HFFc6 (cell line): ENCODE measurements at regions not wholly inside any gene's neighbourhood (a gene's known extent, or its start where the extent isn't known, plus 50 kb on each side); places are given as distances from the start of the nearest gene placed in this dataset.

Source experiments
- DNase-seq: peaks from one replicate; pipeline ENCODE4 v3.0.0-alpha.2; 2018
- H3K27ac Mint-ChIP-seq: 2 replicates; pipeline ENCODE4 v1.8.0; 2020; ENCODE audit warnings: mild to moderate bottlenecking, mixed read lengths
- H3K27me3 Mint-ChIP-seq: 2 replicates; pipeline ENCODE4 v1.8.0; 2021; ENCODE audit warnings: mild to moderate bottlenecking, moderate library complexity, mixed read lengths; ENCODE audit not compliant: insufficient read depth
- H3K36me3 Mint-ChIP-seq: 2 replicates; pipeline ENCODE4 v1.8.0; 2021; ENCODE audit warnings: low read depth, mixed read lengths
- H3K4me1 Mint-ChIP-seq: 2 replicates; pipeline ENCODE4 v1.8.0; 2020; ENCODE audit warnings: low read depth, mixed read lengths
- H3K4me3 Mint-ChIP-seq: 2 replicates; pipeline ENCODE4 v1.8.0; 2020; ENCODE audit warnings: mild to moderate bottlenecking, moderate library complexity, mixed read lengths
- H3K9me3 Mint-ChIP-seq: 2 replicates; pipeline ENCODE4 v1.8.0; 2020; ENCODE audit warnings: mild to moderate bottlenecking, mixed read lengths
- TF ChIP-seq, protein P1 (sequence below): fragments of 200-600 bp; sonication (generic); IDR thresholded peaks from 2 replicates; pipeline ENCODE4 v1.5.0; 2021; ENCODE audit warnings: antibody characterized with exemption, mild to moderate bottlenecking

DNA sequence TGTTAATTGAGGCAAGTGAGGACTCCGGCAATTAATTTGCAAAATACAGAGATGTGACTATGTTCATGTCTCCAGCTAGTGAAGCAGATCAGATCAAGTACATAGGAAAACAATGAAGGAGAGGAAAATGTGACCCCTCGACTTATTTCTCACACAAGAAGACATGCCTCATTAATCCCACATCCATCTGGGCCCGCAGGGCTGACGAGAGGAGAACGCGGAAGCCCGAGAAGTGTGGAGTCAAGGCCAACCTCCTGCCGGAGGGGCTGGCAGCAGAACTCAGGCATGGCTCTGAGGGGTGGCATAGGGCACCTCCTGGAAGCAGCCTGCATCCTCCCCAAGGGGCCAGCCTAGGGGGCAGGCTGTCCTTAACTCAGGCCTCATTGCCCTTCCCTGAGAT lies 54.4 kb downstream of the ZNF503 start:
- Mint-ChIP-seq H3K9me3 (no peaks in the 10 kb centered on the region), H3K27ac (no peak overlapping the region), H3K27me3 (peaks cover 16% of the 10 kb centered on the region), H3K36me3 (no peaks in the 10 kb centered on the region), H3K4me1 (peaks cover 9% of the 10 kb centered on the region), H3K4me3 (no peak overlapping the region)
- TF ChIP-seq, protein P1, sequence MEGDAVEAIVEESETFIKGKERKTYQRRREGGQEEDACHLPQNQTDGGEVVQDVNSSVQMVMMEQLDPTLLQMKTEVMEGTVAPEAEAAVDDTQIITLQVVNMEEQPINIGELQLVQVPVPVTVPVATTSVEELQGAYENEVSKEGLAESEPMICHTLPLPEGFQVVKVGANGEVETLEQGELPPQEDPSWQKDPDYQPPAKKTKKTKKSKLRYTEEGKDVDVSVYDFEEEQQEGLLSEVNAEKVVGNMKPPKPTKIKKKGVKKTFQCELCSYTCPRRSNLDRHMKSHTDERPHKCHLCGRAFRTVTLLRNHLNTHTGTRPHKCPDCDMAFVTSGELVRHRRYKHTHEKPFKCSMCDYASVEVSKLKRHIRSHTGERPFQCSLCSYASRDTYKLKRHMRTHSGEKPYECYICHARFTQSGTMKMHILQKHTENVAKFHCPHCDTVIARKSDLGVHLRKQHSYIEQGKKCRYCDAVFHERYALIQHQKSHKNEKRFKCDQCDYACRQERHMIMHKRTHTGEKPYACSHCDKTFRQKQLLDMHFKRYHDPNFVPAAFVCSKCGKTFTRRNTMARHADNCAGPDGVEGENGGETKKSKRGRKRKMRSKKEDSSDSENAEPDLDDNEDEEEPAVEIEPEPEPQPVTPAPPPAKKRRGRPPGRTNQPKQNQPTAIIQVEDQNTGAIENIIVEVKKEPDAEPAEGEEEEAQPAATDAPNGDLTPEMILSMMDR = no peak
- no peak for DNase-seq

DNA sequence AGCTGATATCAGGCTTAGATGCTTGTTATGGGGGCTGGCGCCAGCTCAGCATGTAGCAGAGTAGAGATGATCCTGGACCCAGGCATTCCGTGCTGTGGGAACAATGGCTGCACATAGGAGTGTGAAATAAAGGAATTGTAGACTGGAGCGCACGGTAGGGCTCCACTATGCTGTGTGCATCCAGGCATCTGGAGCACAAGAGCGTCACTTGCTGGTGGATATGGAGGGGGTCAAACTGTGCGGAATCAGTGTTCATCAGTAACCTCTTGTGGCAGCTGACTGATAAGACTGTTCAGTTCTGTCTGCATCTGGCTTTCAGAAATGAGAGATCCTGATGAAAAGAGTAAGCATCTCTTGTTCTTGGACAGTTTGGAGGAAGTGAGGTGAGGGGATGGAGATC lies 55.8 kb downstream of the ZNF503 start:
- no peaks in the 10 kb centered on the region for H3K9me3 Mint-ChIP-seq

DNA sequence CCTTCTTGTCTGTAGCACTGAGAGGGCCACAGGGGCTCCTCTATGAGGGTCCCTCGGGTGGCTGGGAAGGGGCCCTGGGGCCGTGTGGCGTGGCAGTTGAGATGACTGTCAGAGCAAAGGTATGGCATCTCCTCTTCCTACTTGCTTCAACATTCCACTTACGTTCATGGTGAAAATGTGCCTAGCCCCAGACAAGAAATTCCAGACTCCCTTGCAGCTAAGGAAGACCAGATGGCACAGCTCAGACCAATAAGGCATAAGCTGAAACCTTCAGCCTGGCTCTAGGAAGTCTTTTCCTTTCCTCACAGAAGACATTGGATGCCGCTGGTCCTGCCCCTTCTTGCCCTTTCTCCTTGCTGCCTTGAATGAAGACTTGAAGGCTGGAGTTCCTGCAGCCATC lies 57.4 kb downstream of the ZNF503 start:
- H3K27ac Mint-ChIP-seq = no peak overlapping the region
- peaks cover 28% of the 10 kb centered on the region for H3K27me3 Mint-ChIP-seq

More for the DNA sequence above, 55.8 kb downstream of the ZNF503 start:
- TF ChIP-seq, protein P1 = no peak
- no peaks in the 10 kb centered on the region for H3K36me3 Mint-ChIP-seq
- no peak overlapping the region for H3K27ac Mint-ChIP-seq
- no peak overlapping the region for H3K4me3 Mint-ChIP-seq
- DNase-seq = no peak
- H3K27me3 Mint-ChIP-seq = peaks cover 21% of the 10 kb centered on the region
- peaks cover 5% of the 10 kb centered on the region for H3K4me1 Mint-ChIP-seq

DNA sequence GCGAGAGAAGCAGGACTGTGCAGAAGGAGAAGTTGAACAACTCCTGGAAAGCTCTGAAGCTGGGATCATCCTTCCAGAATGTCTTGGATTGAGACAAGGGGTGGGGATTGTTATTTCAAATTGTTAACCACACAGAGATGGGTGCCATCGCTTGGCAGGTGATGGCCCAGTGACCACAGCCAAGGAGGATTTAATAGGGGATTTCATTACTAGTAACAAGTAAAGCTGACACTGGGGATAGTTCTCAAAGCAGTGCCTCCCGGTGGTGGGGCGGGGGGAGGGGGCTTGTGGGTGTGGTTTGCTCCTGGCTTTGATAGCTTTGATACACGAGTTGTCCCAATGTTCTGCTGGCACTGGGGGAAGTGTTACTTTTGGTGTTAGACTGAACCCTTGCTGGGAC lies 59.2 kb downstream of the ZNF503 start:
- no peaks in the 10 kb centered on the region for H3K4me1 Mint-ChIP-seq
- H3K36me3 Mint-ChIP-seq = no peaks in the 10 kb centered on the region
- TF ChIP-seq, protein P1 = no peak
- DNase-seq = no peak
- peaks cover 38% of the 10 kb centered on the region for H3K27me3 Mint-ChIP-seq
- no peaks in the 10 kb centered on the region for H3K9me3 Mint-ChIP-seq
- H3K27ac Mint-ChIP-seq = no peak overlapping the region
- no peak overlapping the region for H3K4me3 Mint-ChIP-seq

More for the DNA sequence above, 57.4 kb downstream of the ZNF503 start:
- H3K9me3 Mint-ChIP-seq = no peaks in the 10 kb centered on the region
- TF ChIP-seq, protein P1 = no peak
- no peak for DNase-seq
- no peaks in the 10 kb centered on the region for H3K4me1 Mint-ChIP-seq
- no peaks in the 10 kb centered on the region for H3K36me3 Mint-ChIP-seq
- no peak overlapping the region for H3K4me3 Mint-ChIP-seq

DNA sequence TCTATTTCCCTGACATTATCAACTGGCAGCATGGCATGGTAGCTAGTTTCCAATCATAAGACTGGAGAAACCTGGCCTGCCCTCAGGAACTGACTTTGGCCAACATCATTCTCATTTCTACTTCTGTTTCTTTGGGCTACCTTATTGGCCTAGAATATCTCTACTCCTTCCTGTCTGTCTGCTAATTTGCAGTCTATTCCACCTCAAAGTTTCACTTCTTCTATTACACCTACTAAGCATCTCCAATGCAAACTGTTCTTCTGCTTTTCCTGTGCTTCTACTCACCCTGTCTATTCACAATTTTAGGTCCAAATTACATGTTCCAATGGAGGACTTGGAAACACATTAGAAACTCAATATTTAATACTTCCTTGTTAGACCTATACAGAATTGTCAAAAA lies 65.6 kb downstream of the ZNF503 start:
- H3K27ac Mint-ChIP-seq = no peak overlapping the region

More for the DNA sequence above, 65.6 kb downstream of the ZNF503 start:
- no peak for DNase-seq
- TF ChIP-seq, protein P1 = no peak
- no peaks in the 10 kb centered on the region for H3K4me1 Mint-ChIP-seq
- no peaks in the 10 kb centered on the region for H3K9me3 Mint-ChIP-seq
- H3K27me3 Mint-ChIP-seq = peaks cover 23% of the 10 kb centered on the region
- no peak overlapping the region for H3K4me3 Mint-ChIP-seq
- no peaks in the 10 kb centered on the region for H3K36me3 Mint-ChIP-seq
